KMS-11 (cell line): ENCODE measurements at regions not wholly inside any gene's neighbourhood (a gene's known extent, or its start where the extent isn't known, plus 50 kb on each side); places are given as distances from the start of the nearest gene placed in this dataset.

Source experiments
- H2AFZ ChIP-seq: fragments of 200-600 bp; sonication (generic); 2 replicates; pipeline ENCODE4 v1.6.1; 2016; ENCODE audit warnings: antibody characterized with exemption, mixed run types, low read depth
- H3K27ac ChIP-seq: fragments of 200-600 bp; sonication (generic); 2 replicates; pipeline ENCODE4 v1.6.1; 2016; ENCODE audit warnings: mild to moderate bottlenecking, mixed run types
- H3K27me3 ChIP-seq: fragments of 200-600 bp; sonication (generic); 2 replicates; pipeline ENCODE4 v1.6.1; 2017; ENCODE audit warnings: mild to moderate bottlenecking, low read depth, mixed run types, moderate library complexity; ENCODE audit not compliant: insufficient read depth
- H3K36me3 ChIP-seq: fragments of 200-600 bp; sonication (generic); 2 replicates; pipeline ENCODE4 v1.6.1; 2017; ENCODE audit warnings: mild to moderate bottlenecking, mixed run types; ENCODE audit not compliant: insufficient read depth
- H3K4me1 ChIP-seq: fragments of 200-600 bp; sonication (generic); 2 replicates; pipeline ENCODE4 v1.6.1; 2016; ENCODE audit warnings: mild to moderate bottlenecking, low read depth, mixed run types; ENCODE audit not compliant: poor library complexity, severe bottlenecking
- H3K4me2 ChIP-seq: fragments of 200-600 bp; sonication (generic); 2 replicates; pipeline ENCODE4 v1.7.0; 2016; ENCODE audit warnings: mild to moderate bottlenecking, mixed run types
- H3K4me3 ChIP-seq: fragments of 200-600 bp; sonication (generic); IDR thresholded peaks from 2 replicates; pipeline ENCODE4 v1.6.1; 2017; ENCODE audit warnings: low read depth, low read length, mixed read lengths; ENCODE audit not compliant: insufficient read depth
- H3K79me2 ChIP-seq: fragments of 200-600 bp; sonication (generic); 2 replicates; pipeline ENCODE4 v1.6.1; 2016; ENCODE audit warnings: low read depth, mixed run types; ENCODE audit not compliant: insufficient read depth
- H3K9ac ChIP-seq: fragments of 200-600 bp; sonication (generic); 2 replicates; pipeline ENCODE4 v1.6.1; 2016; ENCODE audit warnings: mild to moderate bottlenecking, mixed run types
- H4K20me1 ChIP-seq: fragments of 200-600 bp; sonication (generic); 2 replicates; pipeline ENCODE4 v1.6.1; 2016; ENCODE audit warnings: mild to moderate bottlenecking, mixed run types; ENCODE audit not compliant: insufficient read depth
- TF ChIP-seq, protein P1 (sequence below): fragments of 200-600 bp; sonication (generic); conservative IDR thresholded peaks from 2 replicates; pipeline ENCODE4 v1.6.1; 2017; ENCODE audit warnings: low read depth, mild to moderate bottlenecking, antibody characterized with exemption, low read length, moderate library complexity, mixed read lengths

GRCh38 chr18:52007105-52007504 lies 332.9 kb upstream of the DCC start:
- TF ChIP-seq, protein P1, sequence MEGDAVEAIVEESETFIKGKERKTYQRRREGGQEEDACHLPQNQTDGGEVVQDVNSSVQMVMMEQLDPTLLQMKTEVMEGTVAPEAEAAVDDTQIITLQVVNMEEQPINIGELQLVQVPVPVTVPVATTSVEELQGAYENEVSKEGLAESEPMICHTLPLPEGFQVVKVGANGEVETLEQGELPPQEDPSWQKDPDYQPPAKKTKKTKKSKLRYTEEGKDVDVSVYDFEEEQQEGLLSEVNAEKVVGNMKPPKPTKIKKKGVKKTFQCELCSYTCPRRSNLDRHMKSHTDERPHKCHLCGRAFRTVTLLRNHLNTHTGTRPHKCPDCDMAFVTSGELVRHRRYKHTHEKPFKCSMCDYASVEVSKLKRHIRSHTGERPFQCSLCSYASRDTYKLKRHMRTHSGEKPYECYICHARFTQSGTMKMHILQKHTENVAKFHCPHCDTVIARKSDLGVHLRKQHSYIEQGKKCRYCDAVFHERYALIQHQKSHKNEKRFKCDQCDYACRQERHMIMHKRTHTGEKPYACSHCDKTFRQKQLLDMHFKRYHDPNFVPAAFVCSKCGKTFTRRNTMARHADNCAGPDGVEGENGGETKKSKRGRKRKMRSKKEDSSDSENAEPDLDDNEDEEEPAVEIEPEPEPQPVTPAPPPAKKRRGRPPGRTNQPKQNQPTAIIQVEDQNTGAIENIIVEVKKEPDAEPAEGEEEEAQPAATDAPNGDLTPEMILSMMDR = no peak
- Histone ChIP-seq H3K79me2 (no peaks in the 10 kb centered on the region), H3K4me3 (no peak overlapping the region), H3K4me2 (no peak overlapping the region), H3K9ac (no peak overlapping the region), H3K36me3 (no peaks in the 10 kb centered on the region), H3K4me1 (no peaks in the 10 kb centered on the region), H3K27me3 (no peaks in the 10 kb centered on the region), H4K20me1 (no peaks in the 10 kb centered on the region), H2AFZ (no peak overlapping the region), H3K27ac (no peak overlapping the region)

GRCh38 chr18:52008330-52008729 lies 331.7 kb upstream of the DCC start:
- Histone ChIP-seq H3K27me3 (no peaks in the 10 kb centered on the region), H3K9ac (no peak overlapping the region), H3K36me3 (no peaks in the 10 kb centered on the region), H3K79me2 (no peaks in the 10 kb centered on the region), H3K4me1 (no peaks in the 10 kb centered on the region), H3K4me3 (no peak overlapping the region), H4K20me1 (no peaks in the 10 kb centered on the region), H3K4me2 (no peak overlapping the region), H3K27ac (no peak overlapping the region), H2AFZ (no peak overlapping the region)
- TF ChIP-seq, protein P1 = no peak

GRCh38 chr18:52008736-52009135 lies 331.3 kb upstream of the DCC start:
- Histone ChIP-seq H3K4me2 (no peak overlapping the region), H3K9ac (no peak overlapping the region), H3K27ac (no peak overlapping the region), H3K36me3 (no peaks in the 10 kb centered on the region), H3K4me3 (no peak overlapping the region), H3K79me2 (no peaks in the 10 kb centered on the region), H3K4me1 (no peaks in the 10 kb centered on the region), H4K20me1 (no peaks in the 10 kb centered on the region), H2AFZ (no peak overlapping the region), H3K27me3 (no peaks in the 10 kb centered on the region)
- TF ChIP-seq, protein P1 = no peak

DNA sequence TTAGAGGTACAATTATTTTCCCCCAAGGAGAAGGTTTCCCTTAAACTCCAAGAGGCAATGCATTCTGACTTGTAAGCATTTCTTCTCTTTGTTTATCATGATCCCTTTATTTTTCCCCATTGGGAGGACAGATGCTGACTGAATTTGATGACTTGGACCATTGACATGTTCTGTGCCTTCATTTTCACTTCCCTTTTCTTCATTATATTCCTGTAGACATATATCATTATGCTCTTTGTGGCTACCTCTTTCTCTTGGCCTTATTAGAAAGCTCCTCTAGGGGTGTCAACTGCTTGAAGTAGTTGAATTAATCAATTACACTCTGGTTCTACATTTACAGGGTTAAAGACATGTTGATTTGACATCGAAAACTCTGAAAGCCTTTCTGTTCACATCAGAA lies 330.0 kb upstream of the DCC start:
- Histone ChIP-seq H2AFZ (no peak overlapping the region), H3K4me2 (no peak overlapping the region), H3K4me1 (no peaks in the 10 kb centered on the region), H3K9ac (no peak overlapping the region), H3K27ac (no peak overlapping the region), H3K4me3 (no peak overlapping the region), H3K79me2 (no peaks in the 10 kb centered on the region), H4K20me1 (no peaks in the 10 kb centered on the region), H3K27me3 (no peaks in the 10 kb centered on the region), H3K36me3 (no peaks in the 10 kb centered on the region)
- TF ChIP-seq, protein P1 = no peak
